A673 (cell line): ENCODE measurements at regions not wholly inside any gene's neighbourhood (a gene's known extent, or its start where the extent isn't known, plus 50 kb on each side); places are given as distances from the start of the nearest gene placed in this dataset.

Experiments
- BruUV-seq: library from RNA; stranded (reverse); fragments of 400-500 nt; replicated peaks from 2 replicates; lab custom pipeline; 2021; lab: Mats Ljungman, UMichigan
- CTCF ChIA-PET: fragments of 300-600 bp; sonication (Branson Sonifier 250); formaldehyde crosslinking; loops from one replicate; lab custom pipeline; 2022; ENCODE audit warnings: antibody characterized with exemption; lab: Charles Lee
- POLR2A ChIA-PET: fragments of 300-600 bp; sonication (Branson Sonifier 250); formaldehyde crosslinking; loops from one replicate; lab custom pipeline; 2022; ENCODE audit warnings: antibody characterized with exemption; ENCODE audit not compliant: low non-redundant PET; lab: Charles Lee
- DNase-seq: peaks from one replicate; pipeline ENCODE4 v3.0.0-alpha.2; 2015; ENCODE audit warnings: low spot score
- H3K27ac ChIP-seq: fragments of 200-600 bp; sonication (generic); 2 replicates; pipeline ENCODE4 v1.5.1; 2016; ENCODE audit warnings: mixed run types, low read depth, mild to moderate bottlenecking, mixed read lengths, antibody characterized with exemption, low read length; ENCODE audit not compliant: poor library complexity, severe bottlenecking
- H3K27me3 ChIP-seq: fragments of 200-600 bp; sonication (generic); replicated peaks from 2 replicates; pipeline ENCODE4 v1.6.1; 2017; ENCODE audit warnings: mixed run types, low read depth, mild to moderate bottlenecking, mixed read lengths, antibody characterized with exemption, low read length; ENCODE audit not compliant: insufficient read depth, poor library complexity
- H3K36me3 ChIP-seq: fragments of 200-600 bp; sonication (generic); 2 replicates; pipeline ENCODE4 v1.6.1; 2016; ENCODE audit warnings: mixed run types, mild to moderate bottlenecking, mixed read lengths, antibody characterized with exemption, low read length; ENCODE audit not compliant: insufficient read depth, poor library complexity, severe bottlenecking
- H3K4me1 ChIP-seq: fragments of 200-600 bp; sonication (generic); 2 replicates; pipeline ENCODE4 v1.6.1; 2017; ENCODE audit warnings: mixed run types, mild to moderate bottlenecking, mixed read lengths, antibody characterized with exemption, low read length; ENCODE audit not compliant: insufficient read depth, poor library complexity, severe bottlenecking
- H3K4me3 ChIP-seq: fragments of 200-600 bp; sonication (generic); 2 replicates; pipeline ENCODE4 v1.5.1; 2016; ENCODE audit warnings: low read depth, mixed run types, mild to moderate bottlenecking, mixed read lengths, low read length; ENCODE audit not compliant: poor library complexity, severe bottlenecking
- H3K9me3 ChIP-seq: fragments of 200-600 bp; sonication (generic); 2 replicates; pipeline ENCODE4 v1.6.1; 2016; ENCODE audit warnings: mixed run types, low read depth, mild to moderate bottlenecking, mixed read lengths, antibody characterized with exemption, low read length; ENCODE audit not compliant: poor library complexity, severe bottlenecking
- EZH2 ChIP-seq: fragments of 200-600 bp; sonication (generic); IDR thresholded peaks from 2 replicates; pipeline ENCODE4 v1.6.1; 2017; ENCODE audit warnings: borderline replicate concordance, low read depth, mild to moderate bottlenecking, mixed read lengths, antibody characterized with exemption, low read length; ENCODE audit not compliant: poor library complexity, severe bottlenecking
- intact Hi-C: fragments of 100-400 bp; cut with micrococcal nuclease; formaldehyde crosslinking; loops from one replicate; pipeline ENCODE4 v1.10.0; 2022; ENCODE audit not compliant: unreplicated experiment
- TF ChIP-seq, protein P1 (sequence below): fragments of 300-800, 200-600 bp; sonication (generic); conservative IDR thresholded peaks from 2 replicates; pipeline ENCODE4 v1.5.1; 2017; ENCODE audit warnings: low read depth, mild to moderate bottlenecking, antibody characterized with exemption, low read length, moderate library complexity, mixed read lengths

DNA sequence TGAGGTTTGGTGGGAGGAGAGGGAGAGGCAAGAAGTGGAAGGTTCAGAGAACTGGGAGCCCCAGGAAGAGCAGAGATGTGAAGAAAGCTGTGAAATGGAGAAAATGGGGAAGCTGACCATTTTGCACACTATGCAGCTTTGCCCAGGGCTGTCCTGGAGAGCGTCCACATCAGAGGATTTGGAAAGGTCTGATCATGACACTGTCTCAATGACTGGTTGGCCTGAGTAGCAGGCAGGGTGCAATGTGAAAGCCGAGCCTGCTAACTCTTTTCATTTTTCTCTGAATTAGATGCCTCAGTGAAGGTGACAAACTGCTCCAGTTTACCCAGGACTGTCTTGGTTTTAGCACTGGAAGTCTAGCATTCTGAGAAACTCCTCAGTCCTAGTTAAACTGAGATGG, 330.1 kb upstream of the RPS6KA3 start:
- intact Hi-C loops, result no loop called here
- Histone ChIP-seq H3K27me3 (no peaks in the 10 kb centered on the region), H3K4me3 (no peak overlapping the region), H3K27ac (no peak overlapping the region), H3K4me1 (no peaks in the 10 kb centered on the region), H3K9me3 (no peaks in the 10 kb centered on the region), H3K36me3 (no peaks in the 10 kb centered on the region)
- TF ChIP-seq EZH2, result no peak
- TF ChIP-seq, protein P1, sequence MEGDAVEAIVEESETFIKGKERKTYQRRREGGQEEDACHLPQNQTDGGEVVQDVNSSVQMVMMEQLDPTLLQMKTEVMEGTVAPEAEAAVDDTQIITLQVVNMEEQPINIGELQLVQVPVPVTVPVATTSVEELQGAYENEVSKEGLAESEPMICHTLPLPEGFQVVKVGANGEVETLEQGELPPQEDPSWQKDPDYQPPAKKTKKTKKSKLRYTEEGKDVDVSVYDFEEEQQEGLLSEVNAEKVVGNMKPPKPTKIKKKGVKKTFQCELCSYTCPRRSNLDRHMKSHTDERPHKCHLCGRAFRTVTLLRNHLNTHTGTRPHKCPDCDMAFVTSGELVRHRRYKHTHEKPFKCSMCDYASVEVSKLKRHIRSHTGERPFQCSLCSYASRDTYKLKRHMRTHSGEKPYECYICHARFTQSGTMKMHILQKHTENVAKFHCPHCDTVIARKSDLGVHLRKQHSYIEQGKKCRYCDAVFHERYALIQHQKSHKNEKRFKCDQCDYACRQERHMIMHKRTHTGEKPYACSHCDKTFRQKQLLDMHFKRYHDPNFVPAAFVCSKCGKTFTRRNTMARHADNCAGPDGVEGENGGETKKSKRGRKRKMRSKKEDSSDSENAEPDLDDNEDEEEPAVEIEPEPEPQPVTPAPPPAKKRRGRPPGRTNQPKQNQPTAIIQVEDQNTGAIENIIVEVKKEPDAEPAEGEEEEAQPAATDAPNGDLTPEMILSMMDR, result no peak
- ChIA-PET CTCF (no interaction called here), POLR2A (no interaction called here)
- DNase-seq, result no peak
- BruUV-seq, result no TSS peak

DNA sequence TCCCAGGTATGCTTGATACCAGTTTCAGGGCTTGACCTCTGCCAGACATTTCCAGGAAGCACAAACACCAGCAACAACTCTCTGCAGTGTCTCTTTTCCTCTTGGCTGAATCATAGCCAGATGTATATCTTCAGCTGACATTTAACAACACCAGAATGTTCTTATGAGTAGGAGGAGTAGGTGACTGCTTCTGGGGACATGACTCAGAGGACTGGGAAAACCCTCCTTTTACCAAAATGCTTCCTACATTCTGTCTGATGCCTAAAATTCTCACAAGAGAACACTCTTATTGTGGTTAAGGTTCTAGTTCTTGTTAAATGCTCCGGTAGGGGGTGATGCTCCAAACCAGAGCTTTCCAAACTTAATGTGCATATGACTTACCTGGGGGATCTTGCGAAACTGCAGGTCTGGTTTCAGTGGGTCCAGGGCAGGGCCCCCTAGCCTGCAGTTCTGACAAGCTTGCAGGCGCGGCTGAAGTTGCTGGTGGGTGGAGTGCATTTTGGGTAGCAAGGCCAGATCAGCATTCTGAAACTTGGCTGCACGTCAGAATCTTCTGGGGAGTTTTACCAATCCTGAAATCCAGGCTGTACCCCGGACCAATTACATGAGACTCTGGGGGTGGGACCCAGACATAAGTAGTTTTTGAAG, 329.3 kb upstream of the RPS6KA3 start:
- DNase-seq, result no peak
- Histone ChIP-seq H3K4me1 (no peaks in the 10 kb centered on the region), H3K27ac (no peak overlapping the region), H3K9me3 (no peaks in the 10 kb centered on the region), H3K4me3 (no peak overlapping the region), H3K36me3 (no peaks in the 10 kb centered on the region), H3K27me3 (no peaks in the 10 kb centered on the region)
- POLR2A ChIA-PET, result no interaction called here
- TF ChIP-seq EZH2, result no peak
- TF ChIP-seq, protein P1, result no peak
- no TSS peak for BruUV-seq
- CTCF ChIA-PET, result no interaction called here
- intact Hi-C loops, result no loop called here

DNA sequence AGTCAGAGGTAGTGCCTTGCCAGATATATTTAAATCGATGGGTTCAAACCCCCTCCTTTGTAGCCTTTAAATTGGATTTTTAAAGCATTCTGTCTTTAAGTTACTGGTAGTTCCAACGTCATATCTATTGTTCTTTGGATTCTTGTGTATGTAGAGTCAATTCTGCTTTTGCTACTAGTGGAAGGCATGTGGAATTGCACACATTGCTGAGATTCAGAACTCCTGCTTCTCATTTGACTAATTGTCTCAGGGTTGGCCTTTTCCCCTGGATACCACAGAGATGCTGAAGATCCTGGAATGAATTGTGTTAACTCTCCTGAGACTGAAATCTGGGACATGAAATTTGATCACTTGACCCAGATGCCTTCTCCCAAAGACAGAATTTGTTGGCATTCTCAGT, 328.3 kb upstream of the RPS6KA3 start:
- Histone ChIP-seq H3K36me3 (no peaks in the 10 kb centered on the region), H3K9me3 (no peaks in the 10 kb centered on the region), H3K27me3 (no peaks in the 10 kb centered on the region), H3K27ac (no peak overlapping the region), H3K4me3 (no peak overlapping the region), H3K4me1 (no peaks in the 10 kb centered on the region)
- TF ChIP-seq, protein P1, result peak; percentile 35
- no peak for TF ChIP-seq EZH2
- POLR2A ChIA-PET, result no interaction called here
- CTCF ChIA-PET, result no interaction called here
- intact Hi-C loops, result no loop called here
- DNase-seq, result peak; percentile 11
- no TSS peak for BruUV-seq
